HEK293 (cell line): ENCODE measurements at regions not wholly inside any gene's neighbourhood (a gene's known extent, or its start where the extent isn't known, plus 50 kb on each side); places are given as distances from the start of the nearest gene placed in this dataset.

Experiments used
- CTCF ChIA-PET: fragments of 350-600 bp; formaldehyde crosslinking; extraction: SDS; loops from one replicate; lab custom pipeline; 2021; ENCODE audit warnings: antibody characterized with exemption; lab: Yijun Ruan, JAX
- POLR2A ChIA-PET: fragments of 300-600 bp; formaldehyde crosslinking; extraction: SDS; loops from one replicate; lab custom pipeline; 2020; ENCODE audit warnings: antibody characterized with exemption, inconsistent platforms; lab: Yijun Ruan, JAX
- H3K27ac ChIP-seq: fragments of 200-500 bp; sonication (Bioruptor generic); 2 replicates; pipeline ENCODE4 v1.5.1; 2014; ENCODE audit warnings: low read depth, low read length, control low read depth, inconsistent platforms; ENCODE audit errors: extremely low read depth
- H3K36me3 ChIP-seq, 2 experiments: fragments of 200-500 bp in 1 of 2; sonication (Bioruptor generic) in 1 of 2; 1 replicate in 1 of 2; 2 replicates in 1 of 2; pipeline ENCODE4 v1.5.1; 2014 to 2017; ENCODE audit warnings: inconsistent platforms in 2 of 2, low read length in 2 of 2; ENCODE audit not compliant: control insufficient read depth in 2 of 2, insufficient read depth in 1 of 2
- H3K4me1 ChIP-seq: fragments of 200-500 bp; sonication (Bioruptor generic); 2 replicates; pipeline ENCODE4 v1.5.1; 2014; ENCODE audit warnings: mild to moderate bottlenecking, low read length, inconsistent platforms; ENCODE audit not compliant: control insufficient read depth, insufficient read depth
- H3K4me3 ChIP-seq: 2 replicates; pipeline ENCODE4 v1.5.1; 2011; ENCODE audit warnings: low read depth, mild to moderate bottlenecking, control low read depth, low read length, moderate library complexity
- H3K9me3 ChIP-seq: fragments of 200-500 bp; sonication (Bioruptor generic); 2 replicates; pipeline ENCODE4 v1.5.1; 2014; ENCODE audit warnings: low read depth, low read length, inconsistent platforms; ENCODE audit not compliant: control insufficient read depth, insufficient read depth
- BCL11B ChIP-seq: fragments of 450-650 bp; formaldehyde crosslinking; IDR thresholded peaks from 2 replicates; pipeline ENCODE4 v1.5.1; 2016; ENCODE audit warnings: low read depth, missing biosample characterization, missing genetic modification characterization
- GFI1B ChIP-seq: fragments of 450-650 bp; formaldehyde crosslinking; IDR thresholded peaks from 2 replicates; pipeline ENCODE4 v1.5.1; 2016; ENCODE audit warnings: missing biosample characterization, missing genetic modification characterization
- GLI2 ChIP-seq: fragments of 450-650 bp; formaldehyde crosslinking; IDR thresholded peaks from 2 replicates; pipeline ENCODE4; 2017; ENCODE audit warnings: missing biosample characterization, missing genetic modification characterization, low read depth, borderline replicate concordance
- RBAK ChIP-seq: fragments of 450-650 bp; formaldehyde crosslinking; IDR thresholded peaks from 2 replicates; pipeline ENCODE4 v1.5.1; 2016; ENCODE audit warnings: missing biosample characterization, missing genetic modification characterization
- SP3 ChIP-seq: fragments of 450-650 bp; formaldehyde crosslinking; IDR thresholded peaks from 2 replicates; pipeline ENCODE4 v1.5.1; 2016; ENCODE audit warnings: missing biosample characterization, missing genetic modification characterization
- YY1 ChIP-seq: fragments of 450-650 bp; formaldehyde crosslinking; IDR thresholded peaks from 2 replicates; pipeline ENCODE4 v1.5.1; 2018; ENCODE audit warnings: missing biosample characterization, missing genetic modification characterization
- YY2 ChIP-seq: fragments of 450-650 bp; formaldehyde crosslinking; IDR thresholded peaks from 2 replicates; pipeline ENCODE4 v1.5.1; 2016; ENCODE audit warnings: missing biosample characterization, missing genetic modification characterization
- ZEB2 ChIP-seq: fragments of 450-650 bp; formaldehyde crosslinking; IDR thresholded peaks from 2 replicates; pipeline ENCODE4 v1.5.1; 2016; ENCODE audit warnings: missing biosample characterization, missing genetic modification characterization
- ZFP37 ChIP-seq: fragments of 450-650 bp; formaldehyde crosslinking; IDR thresholded peaks from 2 replicates; pipeline ENCODE4 v1.5.1; 2016; ENCODE audit warnings: missing biosample characterization, missing genetic modification characterization
- ZFP41 ChIP-seq: fragments of 450-650 bp; formaldehyde crosslinking; IDR thresholded peaks from 2 replicates; pipeline ENCODE4 v1.5.1; 2016; ENCODE audit warnings: missing biosample characterization, missing genetic modification characterization, borderline replicate concordance
- ZIC2 ChIP-seq: fragments of 450-650 bp; formaldehyde crosslinking; IDR thresholded peaks from 2 replicates; pipeline ENCODE4 v1.5.1; 2016; ENCODE audit warnings: missing biosample characterization, missing genetic modification characterization
- ZNF175 ChIP-seq: fragments of 450-650 bp; formaldehyde crosslinking; IDR thresholded peaks from 2 replicates; pipeline ENCODE4 v1.5.1; 2016; ENCODE audit warnings: missing biosample characterization, missing genetic modification characterization
- ZNF18 ChIP-seq: fragments of 450-650 bp; formaldehyde crosslinking; IDR thresholded peaks from 2 replicates; pipeline ENCODE4 v1.5.1; 2016; ENCODE audit warnings: missing biosample characterization, missing genetic modification characterization
- ZNF266 ChIP-seq: fragments of 450-650 bp; formaldehyde crosslinking; IDR thresholded peaks from 2 replicates; pipeline ENCODE4 v1.5.1; 2016; ENCODE audit warnings: missing biosample characterization, missing genetic modification characterization, low read depth
- ZNF274 ChIP-seq, 2 experiments: fragments of 200-500 bp in 1 of 2; fragments of 450-650 bp in 1 of 2; sonication (Bioruptor generic) in 1 of 2; formaldehyde crosslinking in 1 of 2; IDR thresholded peaks; 2 replicates each; pipeline versions ENCODE4 v1.5.1 to v1.6.1; 2014 to 2016; ENCODE audit warnings: borderline replicate concordance in 1 of 2, inconsistent platforms in 1 of 2, low read length in 1 of 2, missing biosample characterization in 1 of 2, missing genetic modification characterization in 1 of 2
- ZNF350 ChIP-seq: fragments of 450-650 bp; formaldehyde crosslinking; IDR thresholded peaks from 2 replicates; pipeline ENCODE4 v1.5.0; 2017; ENCODE audit warnings: missing biosample characterization, mild to moderate bottlenecking, missing genetic modification characterization
- ZNF366 ChIP-seq: fragments of 450-650 bp; formaldehyde crosslinking; conservative IDR thresholded peaks from 2 replicates; pipeline ENCODE4 v1.5.1; 2016; ENCODE audit warnings: missing biosample characterization, missing genetic modification characterization
- ZNF37A ChIP-seq: fragments of 450-650 bp; IDR thresholded peaks from 2 replicates; pipeline ENCODE4 v1.5.1; 2018; ENCODE audit warnings: missing biosample characterization, missing genetic modification characterization
- ZNF426 ChIP-seq: fragments of 450-650 bp; formaldehyde crosslinking; IDR thresholded peaks from 2 replicates; pipeline ENCODE4 v1.5.1; 2017; ENCODE audit warnings: missing biosample characterization, missing genetic modification characterization, mild to moderate bottlenecking, inconsistent platforms, moderate library complexity
- ZNF433 ChIP-seq: fragments of 450-650 bp; formaldehyde crosslinking; IDR thresholded peaks from 2 replicates; pipeline ENCODE4 v1.5.1; 2016; ENCODE audit warnings: missing biosample characterization, missing genetic modification characterization, low read depth
- ZNF48 ChIP-seq: fragments of 450-650 bp; formaldehyde crosslinking; IDR thresholded peaks from 2 replicates; pipeline ENCODE4 v1.5.1; 2016; ENCODE audit warnings: missing biosample characterization, missing genetic modification characterization
- ZNF510 ChIP-seq: fragments of 450-650 bp; formaldehyde crosslinking; IDR thresholded peaks from 2 replicates; pipeline ENCODE4 v1.5.1; 2018; ENCODE audit warnings: mild to moderate bottlenecking, missing genetic modification characterization, missing biosample characterization; ENCODE audit not compliant: insufficient replicate concordance
- ZNF560 ChIP-seq: fragments of 450-650 bp; formaldehyde crosslinking; IDR thresholded peaks from 2 replicates; pipeline ENCODE4 v1.5.1; 2017; ENCODE audit warnings: missing biosample characterization, missing genetic modification characterization, borderline replicate concordance
- ZNF623 ChIP-seq: fragments of 450-650 bp; formaldehyde crosslinking; IDR thresholded peaks from 2 replicates; pipeline ENCODE4 v1.5.1; 2016; ENCODE audit warnings: missing biosample characterization, missing genetic modification characterization
- ZNF670 ChIP-seq: fragments of 450-650 bp; formaldehyde crosslinking; IDR thresholded peaks from 2 replicates; pipeline ENCODE4 v1.5.1; 2016; ENCODE audit warnings: missing biosample characterization, missing genetic modification characterization, low read depth
- ZNF785 ChIP-seq: fragments of 450-650 bp; formaldehyde crosslinking; IDR thresholded peaks from 2 replicates; pipeline ENCODE4 v1.5.1; 2016; ENCODE audit warnings: missing biosample characterization, missing genetic modification characterization
- ZSCAN4 ChIP-seq: fragments of 450-650 bp; formaldehyde crosslinking; IDR thresholded peaks from 2 replicates; pipeline ENCODE4 v1.5.1; 2017; ENCODE audit warnings: missing biosample characterization, missing genetic modification characterization
- ZXDB ChIP-seq: fragments of 450-650 bp; formaldehyde crosslinking; IDR thresholded peaks from 2 replicates; pipeline ENCODE4 v1.5.1; 2016; ENCODE audit warnings: missing biosample characterization, missing genetic modification characterization
- TF ChIP-seq, protein P1 (sequence below): fragments of 450-650 bp; formaldehyde crosslinking; IDR thresholded peaks from 2 replicates; pipeline ENCODE4 v1.5.1; 2016; ENCODE audit warnings: missing biosample characterization, missing genetic modification characterization, borderline replicate concordance

- CTCF ChIA-PET, result interaction anchor here (1.2 kb wide), 1 partner anchor 11 kb away, joined by 3 read pairs; no protein-coding TSS in a partner anchor
- no peak overlapping the region for H3K4me3 ChIP-seq
- no peaks in the 10 kb centered on the region for H3K9me3 ChIP-seq
- POLR2A ChIA-PET, result no interaction called here
- H3K36me3 ChIP-seq, result no peaks in the 10 kb centered on the region
- TF ChIP-seq ZNF623 (tag by site-specific recombination) (no peak), ZNF785 (no peak), BCL11B (no peak), SP3 (tag by site-specific recombination) (no peak), ZEB2 (tag by site-specific recombination) (no peak), ZNF366 (tag by site-specific recombination) (no peak), ZFP41 (tag by site-specific recombination) (no peak), ZNF510 (tag by site-specific recombination) (no peak), ZSCAN4 (tag by site-specific recombination) (no peak), YY1 (tag by site-specific recombination) (no peak), ZNF266 (no peak), ZIC2 (tag by site-specific recombination) (no peak), ZNF560 (no peak), ZNF274 (IDR thresholded peaks at IDR 0.05; ENCODE audit: low read length) (no peak), ZNF274 (tag by site-specific recombination; IDR thresholded peaks at IDR 0.05; ENCODE audit: borderline replicate concordance) (no peak), ZNF175 (tag by site-specific recombination) (no peak), ZNF18 (tag by site-specific recombination) (no peak), ZNF48 (tag by site-specific recombination) (no peak), ZNF37A (tag by site-specific recombination) (no peak), GFI1B (tag by site-specific recombination) (no peak)
- H3K4me1 ChIP-seq, result 0 out of 2 replicates have a peak, but pooled peaks cover 3% of the 10 kb centered on the region
- no peak overlapping the region for H3K27ac ChIP-seq
Measured at GRCh38 chr16:80161799-80162739, 378.7 kb upstream of the DYNLRB2 start.

DNA sequence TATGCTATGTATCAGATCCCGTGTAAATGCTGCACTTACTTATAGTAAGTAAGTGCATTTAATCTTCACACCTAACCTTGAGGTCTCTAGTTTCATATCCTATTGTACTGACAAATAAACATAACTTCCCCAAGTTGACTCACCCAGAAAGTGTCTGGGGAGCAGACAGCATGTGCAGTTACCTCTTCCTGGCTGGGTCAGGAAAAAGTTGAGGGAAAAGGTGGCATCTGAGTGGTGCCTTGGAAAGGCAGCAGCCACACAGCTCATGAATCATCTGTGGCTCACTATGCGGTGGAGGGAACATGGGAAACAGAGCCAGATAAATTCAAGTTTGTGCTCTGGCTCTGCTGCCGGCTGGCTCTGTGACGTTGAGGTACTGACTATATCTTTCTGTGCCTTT lies 382.0 kb upstream of the DYNLRB2 start:
- Histone ChIP-seq H3K27ac (no peak overlapping the region), H3K4me3 (no peak overlapping the region), H3K9me3 (no peaks in the 10 kb centered on the region), H3K36me3 (no peaks in the 10 kb centered on the region), H3K4me1 (0 out of 2 replicates have a peak, but pooled peaks cover 3% of the 10 kb centered on the region)
- CTCF ChIA-PET, result no interaction called here
- POLR2A ChIA-PET, result no interaction called here
- TF ChIP-seq ZXDB, result no peak
- TF ChIP-seq ZNF623 (tag by site-specific recombination), result no peak
- no peak for TF ChIP-seq ZNF433 (tag by site-specific recombination)
- TF ChIP-seq RBAK, result no peak
- no peak for TF ChIP-seq YY2 (tag by site-specific recombination)
- no peak for TF ChIP-seq ZNF350 (tag by site-specific recombination)
- TF ChIP-seq ZIC2 (tag by site-specific recombination), result no peak
- TF ChIP-seq, protein P1, sequence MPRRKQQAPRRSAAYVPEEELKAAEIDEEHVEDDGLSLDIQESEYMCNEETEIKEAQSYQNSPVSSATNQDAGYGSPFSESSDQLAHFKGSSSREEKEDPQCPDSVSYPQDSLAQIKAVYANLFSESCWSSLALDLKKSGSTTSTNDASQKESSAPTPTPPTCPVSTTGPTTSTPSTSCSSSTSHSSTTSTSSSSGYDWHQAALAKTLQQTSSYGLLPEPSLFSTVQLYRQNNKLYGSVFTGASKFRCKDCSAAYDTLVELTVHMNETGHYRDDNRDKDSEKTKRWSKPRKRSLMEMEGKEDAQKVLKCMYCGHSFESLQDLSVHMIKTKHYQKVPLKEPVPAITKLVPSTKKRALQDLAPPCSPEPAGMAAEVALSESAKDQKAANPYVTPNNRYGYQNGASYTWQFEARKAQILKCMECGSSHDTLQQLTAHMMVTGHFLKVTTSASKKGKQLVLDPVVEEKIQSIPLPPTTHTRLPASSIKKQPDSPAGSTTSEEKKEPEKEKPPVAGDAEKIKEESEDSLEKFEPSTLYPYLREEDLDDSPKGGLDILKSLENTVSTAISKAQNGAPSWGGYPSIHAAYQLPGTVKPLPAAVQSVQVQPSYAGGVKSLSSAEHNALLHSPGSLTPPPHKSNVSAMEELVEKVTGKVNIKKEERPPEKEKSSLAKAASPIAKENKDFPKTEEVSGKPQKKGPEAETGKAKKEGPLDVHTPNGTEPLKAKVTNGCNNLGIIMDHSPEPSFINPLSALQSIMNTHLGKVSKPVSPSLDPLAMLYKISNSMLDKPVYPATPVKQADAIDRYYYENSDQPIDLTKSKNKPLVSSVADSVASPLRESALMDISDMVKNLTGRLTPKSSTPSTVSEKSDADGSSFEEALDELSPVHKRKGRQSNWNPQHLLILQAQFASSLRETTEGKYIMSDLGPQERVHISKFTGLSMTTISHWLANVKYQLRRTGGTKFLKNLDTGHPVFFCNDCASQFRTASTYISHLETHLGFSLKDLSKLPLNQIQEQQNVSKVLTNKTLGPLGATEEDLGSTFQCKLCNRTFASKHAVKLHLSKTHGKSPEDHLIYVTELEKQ (tag by site-specific recombination), result no peak
- no peak for TF ChIP-seq ZNF670 (tag by site-specific recombination)
- TF ChIP-seq GLI2 (tag by site-specific recombination), result no peak
- no peak for TF ChIP-seq ZFP37
- TF ChIP-seq ZNF426 (tag by site-specific recombination), result no peak
